HEK293 (cell line): ENCODE measurements at regions not wholly inside any gene's neighbourhood (a gene's known extent, or its start where the extent isn't known, plus 50 kb on each side); places are given as distances from the start of the nearest gene placed in this dataset.

Source experiments
- GLI4 ChIP-seq: fragments of 450-650 bp; formaldehyde crosslinking; IDR thresholded peaks from 2 replicates; pipeline ENCODE4 v1.5.1; 2016; ENCODE audit warnings: missing biosample characterization, missing genetic modification characterization
- TF ChIP-seq, protein P1 (sequence below): fragments of 450-650 bp; formaldehyde crosslinking; IDR thresholded peaks from 2 replicates; pipeline ENCODE4 v1.5.1; 2016; ENCODE audit warnings: missing biosample characterization, missing genetic modification characterization

GRCh38 chr13:65789815-65790214 lies 1440.3 kb downstream of the PCDH9 start:
- no peak for TF ChIP-seq GLI4 (tag by site-specific recombination)
- TF ChIP-seq, protein P1, sequence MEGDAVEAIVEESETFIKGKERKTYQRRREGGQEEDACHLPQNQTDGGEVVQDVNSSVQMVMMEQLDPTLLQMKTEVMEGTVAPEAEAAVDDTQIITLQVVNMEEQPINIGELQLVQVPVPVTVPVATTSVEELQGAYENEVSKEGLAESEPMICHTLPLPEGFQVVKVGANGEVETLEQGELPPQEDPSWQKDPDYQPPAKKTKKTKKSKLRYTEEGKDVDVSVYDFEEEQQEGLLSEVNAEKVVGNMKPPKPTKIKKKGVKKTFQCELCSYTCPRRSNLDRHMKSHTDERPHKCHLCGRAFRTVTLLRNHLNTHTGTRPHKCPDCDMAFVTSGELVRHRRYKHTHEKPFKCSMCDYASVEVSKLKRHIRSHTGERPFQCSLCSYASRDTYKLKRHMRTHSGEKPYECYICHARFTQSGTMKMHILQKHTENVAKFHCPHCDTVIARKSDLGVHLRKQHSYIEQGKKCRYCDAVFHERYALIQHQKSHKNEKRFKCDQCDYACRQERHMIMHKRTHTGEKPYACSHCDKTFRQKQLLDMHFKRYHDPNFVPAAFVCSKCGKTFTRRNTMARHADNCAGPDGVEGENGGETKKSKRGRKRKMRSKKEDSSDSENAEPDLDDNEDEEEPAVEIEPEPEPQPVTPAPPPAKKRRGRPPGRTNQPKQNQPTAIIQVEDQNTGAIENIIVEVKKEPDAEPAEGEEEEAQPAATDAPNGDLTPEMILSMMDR (tag by site-specific recombination) = no peak
